ACC112 (cell line): ENCODE measurements at regions not wholly inside any gene's neighbourhood (a gene's known extent, or its start where the extent isn't known, plus 50 kb on each side); places are given as distances from the start of the nearest gene placed in this dataset.

ENCODE experiments used
- H2AFZ ChIP-seq: fragments of 200-600 bp; sonication (generic); one replicate; pipeline ENCODE4 v1.6.0; 2017; ENCODE audit warnings: antibody characterized with exemption, low read length; ENCODE audit not compliant: unreplicated experiment
- H3K27ac ChIP-seq: fragments of 200-600 bp; sonication (generic); 2 replicates; pipeline ENCODE4 v1.5.1; 2014; ENCODE audit warnings: low read depth, mild to moderate bottlenecking, antibody characterized with exemption, low read length, moderate library complexity
- H3K27me3 ChIP-seq: fragments of 200-600 bp; sonication (generic); 2 replicates; pipeline ENCODE4 v1.6.1; 2014; ENCODE audit warnings: mild to moderate bottlenecking, antibody characterized with exemption, low read length, moderate library complexity, mixed read lengths; ENCODE audit not compliant: insufficient read depth
- H3K36me3 ChIP-seq: fragments of 200-600 bp; sonication (generic); 2 replicates; pipeline ENCODE4 v1.6.1; 2016; ENCODE audit warnings: mild to moderate bottlenecking, antibody characterized with exemption, low read length, moderate library complexity, mixed read lengths; ENCODE audit not compliant: insufficient read depth
- H3K4me1 ChIP-seq: fragments of 200-600 bp; sonication (generic); one replicate; pipeline ENCODE4 v1.6.1; 2016; ENCODE audit warnings: low read length, mixed read lengths; ENCODE audit not compliant: insufficient read depth, unreplicated experiment, control insufficient read depth
- H3K4me3 ChIP-seq: fragments of 200-600 bp; sonication (generic); 2 replicates; pipeline ENCODE4 v1.5.1; 2014; ENCODE audit warnings: mild to moderate bottlenecking, low read depth, low read length
- H3K79me2 ChIP-seq: fragments of 200-600 bp; sonication (generic); one replicate; pipeline ENCODE4 v1.6.0; 2016; ENCODE audit warnings: low read length; ENCODE audit not compliant: control insufficient read depth, unreplicated experiment, insufficient read depth

DNA sequence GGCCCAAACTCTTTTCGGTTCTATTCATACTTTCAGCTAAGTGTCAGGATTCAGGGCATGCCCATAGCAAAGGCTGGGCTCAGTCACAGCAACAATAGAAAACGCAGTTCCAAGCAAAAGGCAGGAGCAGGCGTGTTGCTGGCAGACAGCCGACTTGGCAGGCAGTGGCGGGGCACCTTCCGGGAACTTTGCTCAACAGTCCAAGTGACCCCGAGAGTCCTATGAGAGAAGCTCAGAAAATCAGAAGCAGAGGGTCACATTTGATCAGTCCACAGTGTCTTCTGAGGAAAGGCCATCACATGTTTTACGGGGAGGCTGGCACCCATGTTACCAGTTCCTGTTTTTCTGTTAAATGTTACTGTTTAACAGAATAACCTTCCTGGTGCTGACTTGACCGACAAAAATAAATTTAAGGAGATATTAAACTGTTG is 115.0 kb downstream of the DACT1 start:
- no peaks in the 10 kb centered on the region for H3K27me3 ChIP-seq
- H3K36me3 ChIP-seq = no peaks in the 10 kb centered on the region
- H3K79me2 ChIP-seq = no peaks in the 10 kb centered on the region
- H3K4me1 ChIP-seq = peaks cover 24% of the 10 kb centered on the region
- H2AFZ ChIP-seq = no peak overlapping the region
- no peak overlapping the region for H3K4me3 ChIP-seq
- no peak overlapping the region for H3K27ac ChIP-seq

DNA sequence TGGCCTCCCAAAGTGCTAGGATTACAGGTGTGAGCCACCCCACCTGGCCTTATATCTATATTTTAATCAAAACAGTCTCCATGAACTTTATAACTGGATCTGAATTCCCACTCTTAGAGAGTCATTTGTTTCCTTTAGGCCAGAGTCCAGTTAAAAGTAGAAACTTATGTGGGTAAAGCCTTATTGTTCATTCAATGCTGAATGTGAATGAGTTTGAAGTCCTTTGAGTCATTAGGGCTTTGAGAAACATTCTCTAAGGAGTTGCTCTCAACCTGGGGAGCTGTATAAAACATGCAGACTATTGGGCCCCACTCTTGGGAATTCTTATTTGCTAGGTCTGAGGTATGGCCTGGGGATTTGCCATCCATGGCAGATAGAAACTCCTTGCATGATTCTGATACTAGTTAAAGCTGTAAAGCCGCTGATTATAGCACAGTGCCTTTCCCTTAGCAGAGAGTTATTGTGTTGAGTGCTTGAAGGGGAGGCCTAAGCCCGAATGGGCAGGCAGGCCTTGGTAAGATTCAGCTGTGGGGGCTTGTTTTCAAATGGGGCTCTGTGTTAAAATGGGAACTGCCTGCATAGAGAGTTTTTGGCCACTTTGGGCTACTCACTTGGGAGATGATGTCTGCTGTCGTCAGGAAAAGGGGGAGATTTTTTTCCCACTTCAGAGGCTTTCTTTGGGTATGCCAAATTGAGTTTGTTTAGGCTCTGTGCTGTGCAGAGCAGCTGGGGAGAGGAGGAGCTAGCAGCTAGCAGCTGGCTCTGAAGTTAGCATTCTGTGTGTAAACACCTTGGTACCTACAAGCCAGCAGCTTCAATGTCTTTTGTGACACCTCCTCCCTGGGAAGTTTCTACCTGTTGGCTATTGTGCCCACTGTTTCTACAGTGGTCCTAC is 117.5 kb downstream of the DACT1 start:
- Histone ChIP-seq H3K4me3 (no peak overlapping the region), H3K27ac (no peak overlapping the region), H2AFZ (no peak overlapping the region), H3K79me2 (no peaks in the 10 kb centered on the region), H3K27me3 (no peaks in the 10 kb centered on the region), H3K36me3 (no peaks in the 10 kb centered on the region), H3K4me1 (peaks cover under 1% of the 10 kb centered on the region)

DNA sequence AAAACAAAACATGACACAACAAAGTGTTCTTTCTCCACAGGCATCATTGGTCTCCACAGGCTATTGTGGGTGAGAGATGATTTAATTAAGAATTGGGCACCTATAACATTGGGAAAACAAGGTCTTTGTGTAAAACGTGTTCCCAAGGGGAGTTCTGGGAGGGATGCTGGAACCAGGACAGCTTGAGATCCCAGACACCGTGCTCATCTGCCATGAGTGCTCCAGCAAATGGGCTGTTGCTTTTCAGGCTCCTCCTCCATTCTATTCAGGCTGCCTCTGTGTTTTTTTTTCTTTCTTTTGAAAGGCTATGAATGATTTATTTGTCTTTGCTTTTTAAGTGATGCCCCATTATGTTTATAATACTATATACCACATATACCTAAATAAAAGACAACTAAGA is 122.4 kb downstream of the DACT1 start:
- Histone ChIP-seq H2AFZ (no peak overlapping the region), H3K27me3 (no peaks in the 10 kb centered on the region), H3K4me1 (no peaks in the 10 kb centered on the region), H3K36me3 (no peaks in the 10 kb centered on the region), H3K79me2 (no peaks in the 10 kb centered on the region), H3K27ac (no peak overlapping the region), H3K4me3 (no peak overlapping the region)

DNA sequence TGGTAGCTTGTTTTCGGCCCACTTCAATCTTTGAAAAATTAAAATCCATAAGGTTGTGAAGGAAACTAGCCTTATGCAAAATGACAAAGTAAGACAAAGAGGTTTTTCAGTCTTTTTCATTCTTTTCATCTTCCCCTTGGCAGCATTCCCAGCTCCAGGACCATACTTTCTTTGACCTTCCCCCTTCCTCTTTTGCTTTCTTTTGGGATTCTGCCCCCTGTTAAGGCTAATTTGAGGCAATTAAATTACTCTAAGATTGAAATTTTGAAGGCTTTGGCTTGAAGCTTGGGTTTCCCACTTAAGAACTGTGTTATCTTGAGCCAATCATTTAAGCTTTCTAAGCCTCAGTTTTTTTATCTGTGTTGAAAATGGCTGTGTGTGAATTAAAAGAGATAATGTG is 124.9 kb downstream of the DACT1 start:
- Histone ChIP-seq H3K4me3 (no peak overlapping the region), H2AFZ (no peak overlapping the region), H3K36me3 (no peaks in the 10 kb centered on the region), H3K4me1 (no peaks in the 10 kb centered on the region), H3K27me3 (no peaks in the 10 kb centered on the region), H3K27ac (no peak overlapping the region), H3K79me2 (no peaks in the 10 kb centered on the region)

DNA sequence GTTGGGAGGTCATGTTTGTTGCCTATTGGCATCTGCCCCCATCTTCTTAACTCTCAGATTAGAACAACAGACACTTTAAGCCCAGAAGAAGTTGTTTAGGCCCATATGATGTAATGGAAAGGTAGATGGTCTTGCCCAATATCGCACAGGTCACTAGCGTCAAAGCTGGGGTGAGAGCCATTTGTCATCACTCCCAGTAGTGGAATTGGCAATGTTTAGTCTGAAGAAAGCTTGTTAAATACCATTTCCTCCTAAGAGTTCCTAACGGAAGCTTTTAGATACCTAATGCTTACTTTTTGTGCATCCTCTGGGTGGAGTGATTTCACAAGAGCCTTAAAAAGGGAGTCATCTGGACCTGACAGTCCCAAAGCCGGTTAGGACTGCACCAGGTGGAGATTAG is 125.4 kb downstream of the DACT1 start:
- no peak overlapping the region for H2AFZ ChIP-seq
- no peaks in the 10 kb centered on the region for H3K4me1 ChIP-seq
- H3K36me3 ChIP-seq = no peaks in the 10 kb centered on the region
- no peak overlapping the region for H3K4me3 ChIP-seq
- H3K27ac ChIP-seq = no peak overlapping the region
- H3K27me3 ChIP-seq = no peaks in the 10 kb centered on the region
- no peaks in the 10 kb centered on the region for H3K79me2 ChIP-seq

DNA sequence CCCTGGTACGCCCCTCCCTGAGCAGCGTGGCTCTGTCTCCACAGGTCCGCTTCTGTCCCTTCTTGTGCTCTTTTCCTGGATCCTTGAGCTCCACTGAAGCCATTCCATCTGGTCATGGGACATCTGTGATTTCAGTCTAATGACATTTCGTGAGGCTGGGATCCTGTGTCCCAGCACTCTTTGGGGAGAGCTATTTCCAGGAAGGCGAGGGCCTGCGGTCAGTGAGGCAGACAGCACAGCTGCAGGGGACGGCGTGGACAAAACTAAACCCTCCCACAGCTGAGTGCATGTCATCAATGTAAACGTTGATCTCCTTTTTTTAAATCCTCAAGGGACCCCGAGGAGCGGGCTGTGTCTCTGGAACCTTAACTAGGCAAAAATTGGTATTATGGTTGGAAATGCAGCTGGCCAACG is 127.7 kb downstream of the DACT1 start:
- H2AFZ ChIP-seq = no peak overlapping the region
- H3K36me3 ChIP-seq = no peaks in the 10 kb centered on the region
- H3K79me2 ChIP-seq = no peaks in the 10 kb centered on the region
- H3K4me1 ChIP-seq = no peaks in the 10 kb centered on the region
- no peak overlapping the region for H3K4me3 ChIP-seq
- no peaks in the 10 kb centered on the region for H3K27me3 ChIP-seq
- no peak overlapping the region for H3K27ac ChIP-seq

DNA sequence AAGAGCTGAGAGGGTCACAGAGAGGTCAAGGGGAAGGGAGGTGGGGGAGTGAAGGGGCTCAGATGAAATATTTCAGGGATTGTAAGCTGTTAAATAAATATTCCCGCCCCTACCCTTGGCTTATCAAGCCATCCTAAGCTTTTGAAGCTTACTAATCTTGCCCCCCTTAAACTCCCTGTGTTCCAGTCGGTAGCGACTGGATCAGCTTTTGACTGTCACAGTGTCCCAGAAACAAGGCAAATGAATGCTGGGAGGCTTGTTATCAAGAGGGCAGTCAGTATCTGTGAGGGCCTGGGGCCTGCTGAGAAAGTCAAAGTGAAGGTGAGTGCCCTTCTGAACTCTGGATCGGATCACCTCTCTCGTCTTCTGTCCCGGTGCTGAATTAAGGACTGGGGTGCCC is 128.1 kb downstream of the DACT1 start:
- Histone ChIP-seq H3K4me3 (no peak overlapping the region), H3K27ac (no peak overlapping the region), H3K4me1 (no peaks in the 10 kb centered on the region), H3K36me3 (no peaks in the 10 kb centered on the region), H2AFZ (no peak overlapping the region), H3K79me2 (no peaks in the 10 kb centered on the region), H3K27me3 (no peaks in the 10 kb centered on the region)

DNA sequence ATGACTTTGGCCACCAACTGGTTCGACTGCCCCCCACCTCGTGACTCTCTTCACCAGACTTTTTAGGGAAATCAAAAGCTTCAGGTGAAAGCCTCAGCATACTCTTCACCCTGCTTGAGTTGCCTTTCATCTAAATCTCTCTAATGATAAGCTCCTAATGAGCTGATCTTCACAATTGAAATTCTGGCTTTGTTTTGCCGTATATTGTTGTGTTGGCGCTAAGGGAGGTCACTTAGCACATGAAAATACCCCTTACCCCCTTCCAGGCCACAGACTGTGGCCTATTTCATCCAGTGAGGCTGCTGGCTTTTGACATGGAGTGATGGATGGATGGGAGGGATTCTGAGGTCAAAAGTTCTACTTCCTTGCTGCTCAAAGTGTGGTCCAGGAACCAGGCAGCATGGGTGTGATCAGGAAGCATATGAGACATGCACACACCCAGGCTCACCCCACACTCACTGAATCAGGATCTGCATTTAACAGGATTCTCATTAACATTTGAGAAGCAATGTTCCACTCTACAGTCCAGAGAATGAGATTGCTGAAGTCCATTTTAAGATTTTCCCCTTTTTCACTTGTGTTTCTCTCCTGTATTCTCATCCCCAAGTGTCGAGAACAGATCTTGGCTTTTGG is 131.4 kb downstream of the DACT1 start:
- no peak overlapping the region for H3K4me3 ChIP-seq
- H3K27ac ChIP-seq = no peak overlapping the region
- H3K4me1 ChIP-seq = no peaks in the 10 kb centered on the region
- no peaks in the 10 kb centered on the region for H3K79me2 ChIP-seq
- no peaks in the 10 kb centered on the region for H3K27me3 ChIP-seq
- no peak overlapping the region for H2AFZ ChIP-seq
- H3K36me3 ChIP-seq = no peaks in the 10 kb centered on the region

DNA sequence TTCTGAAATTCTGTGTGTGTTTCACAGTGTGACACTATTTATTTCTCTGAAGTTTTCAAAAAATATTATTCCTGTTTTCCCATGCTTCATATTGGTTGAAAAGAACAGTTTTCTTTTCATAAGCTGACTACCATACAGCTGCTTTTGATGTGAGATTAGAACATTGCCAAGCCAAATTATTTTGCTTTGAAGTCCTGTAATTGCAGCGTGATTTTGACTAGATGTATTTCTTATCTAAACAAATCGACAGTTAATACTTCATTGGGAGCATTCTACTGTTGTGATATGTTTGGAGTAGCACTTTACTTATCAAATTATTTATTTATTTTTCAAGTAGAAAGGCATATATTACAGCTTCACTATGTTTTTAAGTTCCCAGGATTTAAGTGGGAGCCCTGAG is 132.0 kb downstream of the DACT1 start:
- Histone ChIP-seq H3K27ac (no peak overlapping the region), H3K36me3 (no peaks in the 10 kb centered on the region), H3K4me3 (no peak overlapping the region), H3K4me1 (no peaks in the 10 kb centered on the region), H2AFZ (no peak overlapping the region), H3K79me2 (no peaks in the 10 kb centered on the region), H3K27me3 (no peaks in the 10 kb centered on the region)

DNA sequence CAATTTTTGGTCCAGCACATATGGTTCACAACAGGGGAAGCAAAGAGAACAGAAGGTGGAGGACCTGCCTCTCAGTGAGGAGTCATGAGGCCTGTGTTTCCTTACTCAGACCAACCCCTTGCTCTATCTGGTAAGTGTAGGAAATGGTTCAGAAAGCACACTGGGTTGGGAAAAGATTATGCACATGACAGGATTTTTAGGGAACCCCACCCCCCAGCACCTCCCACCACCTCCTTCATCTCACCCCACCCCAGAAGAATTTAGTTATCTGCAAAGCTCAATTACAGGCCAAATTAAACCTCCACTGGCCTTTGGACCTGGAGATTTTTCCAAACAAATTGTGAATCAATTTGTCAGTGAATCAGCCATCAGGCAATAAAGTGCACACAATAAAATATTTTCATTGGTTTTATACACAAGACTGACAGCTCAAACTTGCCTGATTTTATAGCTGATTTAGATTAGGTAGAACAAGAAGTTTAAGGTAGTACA is 132.8 kb downstream of the DACT1 start:
- H2AFZ ChIP-seq = no peak overlapping the region
- H3K27ac ChIP-seq = no peak overlapping the region
- H3K79me2 ChIP-seq = no peaks in the 10 kb centered on the region
- no peak overlapping the region for H3K4me3 ChIP-seq
- no peaks in the 10 kb centered on the region for H3K36me3 ChIP-seq
- H3K27me3 ChIP-seq = no peaks in the 10 kb centered on the region
- no peaks in the 10 kb centered on the region for H3K4me1 ChIP-seq

DNA sequence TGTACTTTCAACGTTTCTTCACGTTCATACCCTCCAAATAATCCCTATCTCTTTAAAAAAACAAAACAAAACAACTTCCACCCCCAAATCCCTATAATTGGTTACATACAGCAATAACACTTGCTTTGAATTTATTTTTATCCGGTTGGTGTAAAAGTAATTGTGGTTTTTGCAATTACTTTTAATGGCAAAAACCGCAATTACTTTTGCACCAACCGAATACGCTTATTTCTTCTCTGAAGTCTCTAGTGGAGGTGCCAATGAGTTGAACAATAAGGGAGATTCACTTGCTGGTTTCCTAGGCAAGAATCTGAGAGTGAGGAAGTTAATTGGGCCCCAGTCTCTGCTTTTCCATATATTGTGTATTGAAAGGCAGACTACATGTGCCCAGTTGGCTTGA is 133.3 kb downstream of the DACT1 start:
- no peaks in the 10 kb centered on the region for H3K36me3 ChIP-seq
- H3K4me3 ChIP-seq = no peak overlapping the region
- H3K27me3 ChIP-seq = no peaks in the 10 kb centered on the region
- no peak overlapping the region for H3K27ac ChIP-seq
- no peak overlapping the region for H2AFZ ChIP-seq
- H3K4me1 ChIP-seq = no peaks in the 10 kb centered on the region
- no peaks in the 10 kb centered on the region for H3K79me2 ChIP-seq
